T-cell (primary cell): ENCODE measurements at regions not wholly inside any gene's neighbourhood (a gene's known extent, or its start where the extent isn't known, plus 50 kb on each side); places are given as distances from the start of the nearest gene placed in this dataset.

Experiments
- ATAC-seq, 4 experiments: fragments of 200-7000 bp in 3 of 4; fragments of 150-1000 bp in 1 of 4; cut with Tn5 transposase; replicated peaks in 1 of 4; 1 replicate in 3 of 4; 2 replicates in 1 of 4; pipeline ENCODE4 v1.10.0; 2021; ENCODE audit warnings: moderate library complexity in 3 of 4, mild to moderate bottlenecking in 2 of 4, moderate number of reproducible peaks in 1 of 4
- CTCF ChIA-PET, 2 donors: fragments of 300-600 bp; sonication (Branson Sonifier 250); formaldehyde crosslinking; loops; one replicate each; lab custom pipeline; 2022; ENCODE audit warnings: antibody characterized with exemption in 2 of 2; lab: Charles Lee
- POLR2A ChIA-PET, 2 donors: fragments of 300-600 bp; sonication (Branson Sonifier 250); formaldehyde crosslinking; loops; one replicate each; lab custom pipeline; 2022; ENCODE audit warnings: antibody characterized with exemption in 2 of 2; lab: Charles Lee
- DNase-seq, 35 experiments: peaks; one replicate each; pipeline versions ENCODE4 v3.0.0 to v3.0.0-alpha.2; 2013 to 2023
- H3K27ac ChIP-seq: one replicate; pipeline ENCODE4 v1.5.1; 2013; ENCODE audit warnings: low read length
- H3K27me3 ChIP-seq, 2 experiments: replicated peaks in 1 of 2; 1 replicate in 1 of 2; 2 replicates in 1 of 2; pipeline versions ENCODE4 v1.6.1 to v1.7.0; 2013; ENCODE audit warnings: low read length in 1 of 2, mixed read lengths in 1 of 2; ENCODE audit not compliant: control insufficient read depth in 2 of 2, insufficient read depth in 2 of 2; ENCODE audit errors: extremely low read depth in 1 of 2
- H3K36me3 ChIP-seq, 2 donors: 1 replicate in 1 of 2; 2 replicates in 1 of 2; pipeline versions ENCODE4 v1.6.1 to v1.7.0; 2013; ENCODE audit warnings: low read length in 1 of 2; ENCODE audit not compliant: control insufficient read depth in 2 of 2, insufficient read depth in 1 of 2; ENCODE audit errors: extremely low read depth in 1 of 2
- H3K4me1 ChIP-seq, 2 experiments: 1 replicate in 1 of 2; 2 replicates in 1 of 2; pipeline versions ENCODE4 v1.6.1 to v1.7.0; 2013; ENCODE audit warnings: low read length in 2 of 2, mixed read lengths in 1 of 2; ENCODE audit not compliant: insufficient read depth in 2 of 2, control insufficient read depth in 1 of 2; ENCODE audit errors: extremely low read depth in 1 of 2
- H3K4me3 ChIP-seq, 2 donors: 1 replicate in 1 of 2; 2 replicates in 1 of 2; pipeline versions ENCODE4 v1.5.1 to v1.7.0; 2013; ENCODE audit warnings: mild to moderate bottlenecking in 2 of 2, low read length in 1 of 2, moderate library complexity in 1 of 2; ENCODE audit not compliant: control insufficient read depth in 1 of 2; ENCODE audit errors: extremely low read depth in 1 of 2
- H3K9me3 ChIP-seq: 2 replicates; pipeline ENCODE4 v1.7.0; 2013
- H3K27ac Mint-ChIP-seq, 2 donors: one replicate each; pipeline ENCODE4 v1.8.0; 2020 to 2021; ENCODE audit warnings: mild to moderate bottlenecking in 2 of 2, mixed read lengths in 2 of 2
- H3K27me3 Mint-ChIP-seq, 2 donors: one replicate each; pipeline ENCODE4 v1.8.0; 2021 to 2022; ENCODE audit warnings: mixed read lengths in 2 of 2
- H3K36me3 Mint-ChIP-seq: one replicate; pipeline ENCODE4 v1.8.0; 2021; ENCODE audit warnings: mixed read lengths
- H3K4me1 Mint-ChIP-seq, 3 donors: one replicate each; pipeline ENCODE4 v1.8.0; 2020 to 2022; ENCODE audit warnings: mixed read lengths in 3 of 3, mild to moderate bottlenecking in 1 of 3
- H3K4me3 Mint-ChIP-seq, 3 donors: one replicate each; pipeline ENCODE4 v1.8.0; 2020 to 2022; ENCODE audit warnings: mild to moderate bottlenecking in 3 of 3, mixed read lengths in 3 of 3, moderate library complexity in 3 of 3
- H3K9me3 Mint-ChIP-seq, 3 donors: one replicate each; pipeline ENCODE4 v1.8.0; 2020 to 2022; ENCODE audit warnings: mixed read lengths in 3 of 3
- whole genome bisulfite sequencing: methylation state at CpG from one replicate; pipeline ENCODE4 v1.1.5; 2013; ENCODE audit warnings: missing lambda C conversion rate; ENCODE audit not compliant: insufficient coverage; 5-methylcytosine and 5-hydroxymethylcytosine counted together

- no peak overlapping the region for H3K27ac Mint-ChIP-seq
- Histone ChIP-seq H3K9me3 (no peaks in the 10 kb centered on the region), H3K36me3 (no peaks in the 10 kb centered on the region), H3K4me3 (no peak overlapping the region), H3K4me1 (no peaks in the 10 kb centered on the region), H3K27ac (no peak overlapping the region), H3K27me3 (peaks cover 0 to 4% of the 10 kb centered on the region in 2 experiments)
- H3K4me3 Mint-ChIP-seq = no peak overlapping the region
- 32% methylated on average over 2 of the region's 3 CpGs for WGBS
- no peaks in the 10 kb centered on the region for H3K9me3 Mint-ChIP-seq
- DNase-seq (no peak), ATAC-seq (no peak)
- ChIA-PET CTCF (no interaction called here), POLR2A (no interaction called here)
- no peaks in the 10 kb centered on the region for H3K36me3 Mint-ChIP-seq
- H3K27me3 Mint-ChIP-seq = peaks cover 8 to 12% of the 10 kb centered on the region in 2 donors
- H3K4me1 Mint-ChIP-seq = no peaks in the 10 kb centered on the region
These were observed 59.1 kb upstream of the GJA8 start for GRCh38 chr1:147843486-147843885.

DNA sequence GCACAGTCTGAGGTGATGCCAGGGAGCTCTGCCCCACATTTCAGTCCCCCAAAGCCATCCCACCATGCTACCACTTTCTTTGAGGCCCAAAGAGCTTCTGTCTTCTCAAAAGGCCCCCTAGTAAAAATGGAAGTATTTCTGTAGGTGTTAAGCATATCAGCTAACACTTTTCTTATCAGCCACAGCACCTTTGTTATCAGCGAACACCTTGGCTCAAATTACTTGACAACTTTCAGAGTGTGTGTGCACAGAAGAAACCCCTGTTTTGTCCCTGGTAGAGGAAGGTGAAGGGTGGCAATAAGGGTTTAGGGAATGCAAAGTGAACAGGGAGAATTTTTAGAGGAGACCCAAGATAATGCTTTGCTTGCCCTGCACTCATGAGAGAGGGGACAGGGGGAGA, 54.8 kb upstream of the GJA8 start:
- no CpG with 5 or more reads among the region's 1 CpG for WGBS
- ChIA-PET CTCF (no interaction called here), POLR2A (no interaction called here)
- Mint-ChIP-seq H3K36me3 (no peaks in the 10 kb centered on the region), H3K27me3 (peaks cover 12 to 25% of the 10 kb centered on the region in 2 donors), H3K9me3 (no peaks in the 10 kb centered on the region), H3K27ac (no peak overlapping the region), H3K4me1 (no peaks in the 10 kb centered on the region), H3K4me3 (no peak overlapping the region)
- Histone ChIP-seq H3K9me3 (no peaks in the 10 kb centered on the region), H3K36me3 (no peaks in the 10 kb centered on the region), H3K4me3 (no peak overlapping the region), H3K27ac (no peak overlapping the region), H3K27me3 (peaks cover 0 to 3% of the 10 kb centered on the region in 2 experiments), H3K4me1 (no peaks in the 10 kb centered on the region)
- no peak for DNase-seq
- ATAC-seq = no peak

- 88% methylated on average over 3 of the region's 4 CpGs for WGBS
- peaks cover 0 to 3% of the 10 kb centered on the region in 2 experiments for H3K27me3 ChIP-seq
- Mint-ChIP-seq H3K4me3 (no peak overlapping the region), H3K9me3 (no peaks in the 10 kb centered on the region), H3K4me1 (no peaks in the 10 kb centered on the region), H3K27ac (no peak overlapping the region), H3K36me3 (no peaks in the 10 kb centered on the region), H3K27me3 (peaks cover 13 to 25% of the 10 kb centered on the region in 2 donors)
- CTCF ChIA-PET = no interaction called here
- H3K9me3 ChIP-seq = no peaks in the 10 kb centered on the region
- no peak overlapping the region for H3K4me3 ChIP-seq
- POLR2A ChIA-PET = no interaction called here
- H3K4me1 ChIP-seq = no peaks in the 10 kb centered on the region
- DNase-seq = no peak
- H3K27ac ChIP-seq = no peak overlapping the region
- ATAC-seq = no peak
- H3K36me3 ChIP-seq = no peaks in the 10 kb centered on the region
These were observed 53.3 kb upstream of the GJA8 start for GRCh38 chr1:147849098-147849895.

GRCh38 chr1:147850737-147851136, 51.9 kb upstream of the GJA8 start:
- no peaks in the 10 kb centered on the region for H3K9me3 Mint-ChIP-seq
- Histone ChIP-seq H3K27me3 (peaks cover 0 to 14% of the 10 kb centered on the region in 2 experiments), H3K9me3 (no peaks in the 10 kb centered on the region), H3K27ac (no peak overlapping the region), H3K36me3 (no peaks in the 10 kb centered on the region), H3K4me1 (no peaks in the 10 kb centered on the region), H3K4me3 (no peak overlapping the region)
- no CpG with 5 or more reads among the region's 1 CpG for WGBS
- H3K4me1 Mint-ChIP-seq = no peaks in the 10 kb centered on the region
- no peaks in the 10 kb centered on the region for H3K36me3 Mint-ChIP-seq
- H3K27me3 Mint-ChIP-seq = peaks cover 17 to 25% of the 10 kb centered on the region in 2 donors
- DNase-seq = no peak
- CTCF ChIA-PET = no interaction called here
- no peak overlapping the region for H3K4me3 Mint-ChIP-seq
- POLR2A ChIA-PET = no interaction called here
- H3K27ac Mint-ChIP-seq = no peak overlapping the region
- ATAC-seq = no peak

GRCh38 chr1:147851149-147851548, 51.4 kb upstream of the GJA8 start:
- H3K9me3 ChIP-seq = no peaks in the 10 kb centered on the region
- no peaks in the 10 kb centered on the region for H3K36me3 ChIP-seq
- peaks cover 0 to 14% of the 10 kb centered on the region in 2 experiments for H3K27me3 ChIP-seq
- H3K9me3 Mint-ChIP-seq = no peaks in the 10 kb centered on the region
- no peaks in the 10 kb centered on the region for H3K4me1 Mint-ChIP-seq
- WGBS = no CpG with 5 or more reads among the region's 2 CpGs
- H3K4me3 ChIP-seq = no peak overlapping the region
- H3K27me3 Mint-ChIP-seq = peaks cover 17 to 28% of the 10 kb centered on the region in 2 donors
- H3K4me1 ChIP-seq = no peaks in the 10 kb centered on the region
- H3K4me3 Mint-ChIP-seq = no peak overlapping the region
- H3K27ac Mint-ChIP-seq = no peak overlapping the region
- no peaks in the 10 kb centered on the region for H3K36me3 Mint-ChIP-seq
- DNase-seq (no peak), ATAC-seq (no peak)
- CTCF ChIA-PET = no interaction called here
- POLR2A ChIA-PET = no interaction called here
- H3K27ac ChIP-seq = no peak overlapping the region

GRCh38 chr1:147852706-147853225, 49.8 kb upstream of the GJA8 start:
- Histone ChIP-seq H3K4me1 (no peaks in the 10 kb centered on the region), H3K36me3 (no peaks in the 10 kb centered on the region), H3K9me3 (no peaks in the 10 kb centered on the region), H3K27ac (no peak overlapping the region), H3K27me3 (peaks cover 0 to 14% of the 10 kb centered on the region in 2 experiments), H3K4me3 (no peak overlapping the region)
- ChIA-PET POLR2A (no interaction called here), CTCF (no interaction called here)
- no peak for DNase-seq
- WGBS = no CpG with 5 or more reads among the region's 1 CpG
- H3K27me3 Mint-ChIP-seq = peaks cover 19 to 33% of the 10 kb centered on the region in 2 donors
- no peak for ATAC-seq
- H3K4me1 Mint-ChIP-seq = no peaks in the 10 kb centered on the region
- H3K27ac Mint-ChIP-seq = no peak overlapping the region
- no peaks in the 10 kb centered on the region for H3K9me3 Mint-ChIP-seq
- H3K36me3 Mint-ChIP-seq = no peaks in the 10 kb centered on the region
- no peak overlapping the region for H3K4me3 Mint-ChIP-seq
